Pulmonary artery endothelial cell (primary cell): ENCODE measurements at regions not wholly inside any gene's neighbourhood (a gene's known extent, or its start where the extent isn't known, plus 50 kb on each side); places are given as distances from the start of the nearest gene placed in this dataset.
"Not testable (repeated sequence)": the region's sequence is repeated elsewhere in the genome, so short reads cannot be mapped to it uniquely, and the experiment has no call there.

Experiments used
- DNase-seq: peaks from one replicate; pipeline ENCODE4 v3.0.0-alpha.2; 2011; ENCODE audit warnings: low read depth, low spot score

GRCh38 chr22:49512487-49513165 lies 315.0 kb downstream of the BRD1 start:
- no peak for DNase-seq

GRCh38 chr22:49511393-49512189 lies 316.1 kb downstream of the BRD1 start:
- not testable (repeated sequence) for DNase-seq

GRCh38 chr22:49510718-49511117 lies 317.0 kb downstream of the BRD1 start:
- no peak for DNase-seq

GRCh38 chr22:49509016-49509415 lies 318.7 kb downstream of the BRD1 start:
- DNase-seq, result no peak

- no peak for DNase-seq
Observed at GRCh38 chr22:49508561-49508960, 319.1 kb downstream of the BRD1 start.

- DNase-seq, result no peak
Observed at GRCh38 chr22:49507607-49508292, 319.9 kb downstream of the BRD1 start.

GRCh38 chr22:49506010-49506400 lies 321.7 kb downstream of the BRD1 start:
- no peak for DNase-seq

GRCh38 chr22:49505337-49506009 lies 322.2 kb downstream of the BRD1 start:
- DNase-seq, result no peak

- DNase-seq, result no peak
Observed at GRCh38 chr22:49503896-49504521, 323.7 kb downstream of the BRD1 start.

GRCh38 chr22:49503321-49503720 lies 324.4 kb downstream of the BRD1 start:
- DNase-seq, result no peak

- no peak for DNase-seq
Observed at GRCh38 chr22:49502126-49502826, 325.4 kb downstream of the BRD1 start.

GRCh38 chr22:49500942-49501395 lies 326.7 kb downstream of the BRD1 start:
- no peak for DNase-seq

- DNase-seq, result no peak
Observed at GRCh38 chr22:49500076-49500460, 327.6 kb downstream of the BRD1 start.

- no peak for DNase-seq
Observed at GRCh38 chr22:49499433-49500075, 328.1 kb downstream of the BRD1 start.

GRCh38 chr22:49497266-49497665 lies 330.4 kb downstream of the BRD1 start:
- no peak for DNase-seq

GRCh38 chr22:49494555-49494954 lies 333.1 kb downstream of the BRD1 start:
- DNase-seq, result no peak

GRCh38 chr22:49492741-49493251 lies 334.9 kb downstream of the BRD1 start:
- no peak for DNase-seq

- DNase-seq, result no peak
Observed at GRCh38 chr22:49492308-49492707, 335.4 kb downstream of the BRD1 start.

- DNase-seq, result no peak
Observed at GRCh38 chr22:49491726-49492125, 335.9 kb downstream of the BRD1 start.

GRCh38 chr22:49491221-49491635 lies 336.4 kb downstream of the BRD1 start:
- no peak for DNase-seq
